Panc1 (cell line): ENCODE measurements at regions not wholly inside any gene's neighbourhood (a gene's known extent, or its start where the extent isn't known, plus 50 kb on each side); places are given as distances from the start of the nearest gene placed in this dataset.

Experiments
- ATAC-seq: fragments of 200-7000 bp; cut with Tn5 transposase; 2 replicates; pipeline ENCODE4 v1.9.1; 2020; ENCODE audit warnings: mild to moderate bottlenecking, moderate library complexity
- BruUV-seq: library from RNA; stranded (reverse); fragments of 400-500 nt; replicated peaks from 2 replicates; lab custom pipeline; 2021; lab: Mats Ljungman, UMichigan
- CTCF ChIA-PET: fragments of 300-600 bp; sonication (Branson Sonifier 250); formaldehyde crosslinking; loops from one replicate; lab custom pipeline; 2022; ENCODE audit warnings: antibody characterized with exemption; lab: Charles Lee
- POLR2A ChIA-PET: fragments of 300-600 bp; sonication (Branson Sonifier 250); formaldehyde crosslinking; loops from one replicate; lab custom pipeline; 2022; ENCODE audit warnings: antibody characterized with exemption; lab: Charles Lee
- DNase-seq: peaks from one replicate; pipeline ENCODE4 v3.0.0-alpha.2; 2010; ENCODE audit warnings: low read depth, low spot score
- H3K27ac ChIP-seq: 2 replicates; pipeline ENCODE4 v1.5.1; 2011; ENCODE audit warnings: mild to moderate bottlenecking, low read length, inconsistent platforms
- H3K27me3 ChIP-seq: fragments of 200-500 bp; sonication (Bioruptor generic); 2 replicates; pipeline ENCODE4 v1.6.0; 2014; ENCODE audit warnings: low read length, inconsistent platforms; ENCODE audit not compliant: control insufficient read depth, insufficient read depth
- H3K36me3 ChIP-seq: fragments of 200-500 bp; sonication (Bioruptor generic); 2 replicates; pipeline ENCODE4 v1.5.1; 2014; ENCODE audit warnings: inconsistent platforms, mild to moderate bottlenecking, low read length, moderate library complexity; ENCODE audit not compliant: control insufficient read depth, insufficient read depth
- H3K4me1 ChIP-seq: 2 replicates; pipeline ENCODE4 v1.5.1; 2011; ENCODE audit warnings: inconsistent platforms, mild to moderate bottlenecking, low read length, moderate library complexity; ENCODE audit not compliant: control insufficient read depth, insufficient read depth
- H3K4me3 ChIP-seq, 2 experiments: 2 replicates each; pipeline ENCODE4 v1.5.1; 2011 to 2012; ENCODE audit warnings: low read depth in 2 of 2, low read length in 2 of 2, mild to moderate bottlenecking in 2 of 2, inconsistent platforms in 1 of 2, moderate library complexity in 1 of 2
- H3K9me3 ChIP-seq: fragments of 200-500 bp; sonication (Bioruptor generic); 2 replicates; pipeline ENCODE4 v1.5.1; 2014; ENCODE audit warnings: low read depth, mild to moderate bottlenecking, inconsistent platforms, low read length, moderate library complexity; ENCODE audit not compliant: control insufficient read depth, insufficient read depth
- POLR2AphosphoS5 ChIP-seq: IDR thresholded peaks from 2 replicates; pipeline ENCODE4 v1.6.1; 2012; ENCODE audit warnings: mild to moderate bottlenecking, low read depth, low read length, moderate library complexity
- SIN3A ChIP-seq: IDR thresholded peaks from 2 replicates; pipeline ENCODE4 v1.6.1; 2012; ENCODE audit warnings: low read depth, mild to moderate bottlenecking, low read length, moderate library complexity, borderline replicate concordance; ENCODE audit not compliant: insufficient read depth
- TCF7L2 ChIP-seq: IDR thresholded peaks from 2 replicates; pipeline ENCODE4 v1.6.1; 2011; ENCODE audit warnings: mild to moderate bottlenecking, low read depth, low read length, inconsistent platforms
- in situ Hi-C: cut with HindIII; loops from 2 replicates; pipeline ENCODE4 v1.10.0; 2016; ENCODE audit warnings: low sequenced_read_pairs, low pct_unique_long_range_greater_than_20kb
- intact Hi-C: fragments of 100-400 bp; cut with micrococcal nuclease; formaldehyde crosslinking; loops from one replicate; pipeline ENCODE4 v1.10.0; 2022; ENCODE audit not compliant: unreplicated experiment
- TF ChIP-seq, protein P1 (sequence below): fragments of 450-650 bp; IDR thresholded peaks from 2 replicates; pipeline ENCODE4 v1.5.1; 2017; ENCODE audit warnings: mild to moderate bottlenecking
- TF ChIP-seq, protein P2 (sequence below), 2 experiments: IDR thresholded peaks; 2 replicates each; pipeline ENCODE4 v1.6.1; 2011 to 2012; ENCODE audit warnings: low read depth in 2 of 2, control low read depth in 1 of 2, low read length in 1 of 2, mild to moderate bottlenecking in 1 of 2, moderate library complexity in 1 of 2; ENCODE audit not compliant: insufficient read depth in 1 of 2

DNA sequence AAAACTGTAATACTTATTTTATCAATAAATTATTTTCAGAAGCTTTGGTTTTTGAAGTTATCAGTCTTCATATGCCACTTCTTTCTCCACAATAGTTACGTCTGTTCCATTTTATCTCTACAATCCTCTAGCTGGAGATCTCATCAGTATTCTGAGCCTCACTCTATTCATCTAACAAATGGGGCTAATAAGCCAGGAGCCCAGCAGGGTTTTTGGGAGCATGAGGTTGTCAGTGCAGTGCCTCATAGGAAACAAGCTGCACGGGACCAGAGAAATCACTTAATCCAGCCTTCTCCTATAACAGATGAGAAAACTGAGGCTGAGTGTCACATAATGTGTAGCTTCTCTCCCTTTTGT is 501.9 kb upstream of the RGS6 start:
- CTCF ChIA-PET = no interaction called here
- ATAC-seq (no peak), DNase-seq (no peak)
- H3K9me3 ChIP-seq = no peaks in the 10 kb centered on the region
- H3K4me1 ChIP-seq = no peaks in the 10 kb centered on the region
- TF ChIP-seq, protein P1, sequence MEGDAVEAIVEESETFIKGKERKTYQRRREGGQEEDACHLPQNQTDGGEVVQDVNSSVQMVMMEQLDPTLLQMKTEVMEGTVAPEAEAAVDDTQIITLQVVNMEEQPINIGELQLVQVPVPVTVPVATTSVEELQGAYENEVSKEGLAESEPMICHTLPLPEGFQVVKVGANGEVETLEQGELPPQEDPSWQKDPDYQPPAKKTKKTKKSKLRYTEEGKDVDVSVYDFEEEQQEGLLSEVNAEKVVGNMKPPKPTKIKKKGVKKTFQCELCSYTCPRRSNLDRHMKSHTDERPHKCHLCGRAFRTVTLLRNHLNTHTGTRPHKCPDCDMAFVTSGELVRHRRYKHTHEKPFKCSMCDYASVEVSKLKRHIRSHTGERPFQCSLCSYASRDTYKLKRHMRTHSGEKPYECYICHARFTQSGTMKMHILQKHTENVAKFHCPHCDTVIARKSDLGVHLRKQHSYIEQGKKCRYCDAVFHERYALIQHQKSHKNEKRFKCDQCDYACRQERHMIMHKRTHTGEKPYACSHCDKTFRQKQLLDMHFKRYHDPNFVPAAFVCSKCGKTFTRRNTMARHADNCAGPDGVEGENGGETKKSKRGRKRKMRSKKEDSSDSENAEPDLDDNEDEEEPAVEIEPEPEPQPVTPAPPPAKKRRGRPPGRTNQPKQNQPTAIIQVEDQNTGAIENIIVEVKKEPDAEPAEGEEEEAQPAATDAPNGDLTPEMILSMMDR = no peak
- TF ChIP-seq POLR2AphosphoS5 (no peak), TCF7L2 (no peak), SIN3A (no peak)
- TF ChIP-seq, protein P2, sequence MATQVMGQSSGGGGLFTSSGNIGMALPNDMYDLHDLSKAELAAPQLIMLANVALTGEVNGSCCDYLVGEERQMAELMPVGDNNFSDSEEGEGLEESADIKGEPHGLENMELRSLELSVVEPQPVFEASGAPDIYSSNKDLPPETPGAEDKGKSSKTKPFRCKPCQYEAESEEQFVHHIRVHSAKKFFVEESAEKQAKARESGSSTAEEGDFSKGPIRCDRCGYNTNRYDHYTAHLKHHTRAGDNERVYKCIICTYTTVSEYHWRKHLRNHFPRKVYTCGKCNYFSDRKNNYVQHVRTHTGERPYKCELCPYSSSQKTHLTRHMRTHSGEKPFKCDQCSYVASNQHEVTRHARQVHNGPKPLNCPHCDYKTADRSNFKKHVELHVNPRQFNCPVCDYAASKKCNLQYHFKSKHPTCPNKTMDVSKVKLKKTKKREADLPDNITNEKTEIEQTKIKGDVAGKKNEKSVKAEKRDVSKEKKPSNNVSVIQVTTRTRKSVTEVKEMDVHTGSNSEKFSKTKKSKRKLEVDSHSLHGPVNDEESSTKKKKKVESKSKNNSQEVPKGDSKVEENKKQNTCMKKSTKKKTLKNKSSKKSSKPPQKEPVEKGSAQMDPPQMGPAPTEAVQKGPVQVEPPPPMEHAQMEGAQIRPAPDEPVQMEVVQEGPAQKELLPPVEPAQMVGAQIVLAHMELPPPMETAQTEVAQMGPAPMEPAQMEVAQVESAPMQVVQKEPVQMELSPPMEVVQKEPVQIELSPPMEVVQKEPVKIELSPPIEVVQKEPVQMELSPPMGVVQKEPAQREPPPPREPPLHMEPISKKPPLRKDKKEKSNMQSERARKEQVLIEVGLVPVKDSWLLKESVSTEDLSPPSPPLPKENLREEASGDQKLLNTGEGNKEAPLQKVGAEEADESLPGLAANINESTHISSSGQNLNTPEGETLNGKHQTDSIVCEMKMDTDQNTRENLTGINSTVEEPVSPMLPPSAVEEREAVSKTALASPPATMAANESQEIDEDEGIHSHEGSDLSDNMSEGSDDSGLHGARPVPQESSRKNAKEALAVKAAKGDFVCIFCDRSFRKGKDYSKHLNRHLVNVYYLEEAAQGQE (IDR thresholded peaks at IDR 0.05; ENCODE audit: insufficient read depth in 1 of 2, low read depth in 2 of 2, low read length in 1 of 2) = no peak
- H3K27ac ChIP-seq = no peak overlapping the region
- H3K27me3 ChIP-seq = no peaks in the 10 kb centered on the region
- POLR2A ChIA-PET = no interaction called here
- intact Hi-C loops = no loop called here
- no peak overlapping the region for H3K4me3 ChIP-seq
- no TSS peak for BruUV-seq
- in situ Hi-C loops = no loop called here
- H3K36me3 ChIP-seq = no peaks in the 10 kb centered on the region

DNA sequence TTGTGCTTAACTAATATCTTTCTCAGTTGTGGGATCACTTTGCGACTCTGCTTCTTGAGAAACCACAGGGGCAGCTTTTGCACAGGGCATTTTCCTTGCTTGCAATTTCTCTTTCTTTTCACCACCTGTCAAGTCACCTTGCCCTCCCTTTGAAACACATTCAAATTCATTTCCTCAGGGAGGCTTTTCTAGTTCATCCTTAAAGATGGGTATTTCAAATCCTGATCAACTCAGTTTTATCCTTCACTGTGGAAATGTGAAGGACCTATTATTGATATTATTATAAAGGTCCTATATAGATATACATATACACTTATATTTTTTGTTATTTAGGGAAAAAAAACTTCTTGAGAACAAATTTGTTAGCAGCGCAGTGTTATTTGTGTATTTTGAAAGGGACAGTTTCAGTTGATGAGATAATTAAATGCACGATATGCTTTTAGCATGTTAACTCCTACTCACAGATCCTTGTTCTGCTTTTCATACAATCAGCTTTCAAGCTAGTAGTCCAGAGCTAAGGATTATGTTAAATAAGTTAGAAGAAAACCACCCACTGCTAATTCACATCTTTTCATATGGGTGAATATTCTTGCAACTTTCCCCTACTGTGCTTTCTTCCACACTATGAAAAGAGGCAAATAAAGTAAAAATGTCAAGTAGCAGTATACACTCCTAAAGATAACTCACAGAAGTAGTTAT is 501.4 kb upstream of the RGS6 start:
- Histone ChIP-seq H3K27ac (no peak overlapping the region), H3K4me1 (no peaks in the 10 kb centered on the region), H3K36me3 (no peaks in the 10 kb centered on the region), H3K27me3 (no peaks in the 10 kb centered on the region), H3K4me3 (no peak overlapping the region), H3K9me3 (no peaks in the 10 kb centered on the region)
- ATAC-seq (no peak), DNase-seq (no peak)
- BruUV-seq = no TSS peak
- ChIA-PET POLR2A (no interaction called here), CTCF (no interaction called here)
- in situ Hi-C loops (no loop called here), intact Hi-C loops (no loop called here)
- no peak for TF ChIP-seq POLR2AphosphoS5
- TF ChIP-seq, protein P1 = no peak
- no peak for TF ChIP-seq TCF7L2
- TF ChIP-seq, protein P2 (IDR thresholded peaks at IDR 0.05; ENCODE audit: insufficient read depth in 1 of 2, low read depth in 2 of 2, low read length in 1 of 2) = no peak
- TF ChIP-seq SIN3A = no peak
